GM19395 (cell line): ENCODE measurements at regions not wholly inside any gene's neighbourhood (a gene's known extent, or its start where the extent isn't known, plus 50 kb on each side); places are given as distances from the start of the nearest gene placed in this dataset.

Experiments
- ATAC-seq: cut with Tn5 transposase; IDR thresholded peaks from one replicate; pipeline ENCODE4 v1.9.1; 2021; ENCODE audit warnings: mild to moderate bottlenecking, moderate library complexity; ENCODE audit not compliant: unreplicated experiment

DNA sequence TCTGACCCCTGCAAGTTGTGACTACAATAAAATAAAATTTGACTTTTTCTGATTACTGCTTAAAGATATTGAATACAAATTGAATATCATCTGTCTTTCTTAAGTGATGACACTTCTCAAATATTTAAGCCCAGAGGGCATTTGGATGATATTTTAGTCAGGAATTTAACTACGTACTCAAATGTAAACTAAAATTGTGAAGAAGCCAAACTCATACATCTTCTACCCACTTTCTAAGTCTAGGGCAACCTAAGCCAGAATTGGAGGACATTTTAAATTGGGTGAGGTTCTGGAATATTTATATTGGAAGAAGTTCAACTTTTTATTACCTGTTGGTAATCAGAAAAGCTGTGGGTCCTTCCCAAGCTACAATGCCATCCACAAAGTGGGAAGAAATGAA is 149.1 kb upstream of the WDR11 start:
- no peak for ATAC-seq

GRCh38 chr10:120705309-120705708 is 145.9 kb upstream of the WDR11 start:
- ATAC-seq: no peak

DNA sequence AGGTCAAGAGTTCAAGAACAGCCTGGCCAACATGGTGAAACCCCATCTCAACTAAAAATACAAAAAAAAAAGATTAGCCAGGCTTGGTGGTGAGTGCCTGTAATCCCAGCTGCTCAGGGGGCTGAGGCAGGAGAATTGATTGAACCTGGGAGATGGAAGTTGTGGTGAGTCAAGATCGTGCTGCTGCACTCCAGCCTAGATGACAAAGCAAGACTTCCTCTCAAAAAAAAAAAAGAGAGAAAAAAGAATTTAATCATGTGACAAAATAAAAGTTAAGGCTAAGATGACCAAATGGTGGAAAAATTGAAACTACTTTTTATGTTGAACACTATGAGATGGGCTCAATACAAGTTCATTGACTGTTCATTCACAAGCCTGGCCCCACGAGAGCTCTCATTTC is 141.1 kb upstream of the WDR11 start:
- ATAC-seq: no peak

GRCh38 chr10:120711860-120712259 is 139.3 kb upstream of the WDR11 start:
- no peak for ATAC-seq

GRCh38 chr10:120713573-120714205 is 137.5 kb upstream of the WDR11 start:
- no peak for ATAC-seq

GRCh38 chr10:120715171-120715570 is 136.0 kb upstream of the WDR11 start:
- ATAC-seq: no peak

- ATAC-seq: peak; percentile 91
Measured at GRCh38 chr10:120719333-120719732, 131.8 kb upstream of the WDR11 start.

- no peak for ATAC-seq
Measured at GRCh38 chr10:120727001-120727400, 124.2 kb upstream of the WDR11 start.

GRCh38 chr10:120729547-120729946 is 121.6 kb upstream of the WDR11 start:
- no peak for ATAC-seq

GRCh38 chr10:120732067-120732466 is 119.1 kb upstream of the WDR11 start:
- ATAC-seq: no peak

DNA sequence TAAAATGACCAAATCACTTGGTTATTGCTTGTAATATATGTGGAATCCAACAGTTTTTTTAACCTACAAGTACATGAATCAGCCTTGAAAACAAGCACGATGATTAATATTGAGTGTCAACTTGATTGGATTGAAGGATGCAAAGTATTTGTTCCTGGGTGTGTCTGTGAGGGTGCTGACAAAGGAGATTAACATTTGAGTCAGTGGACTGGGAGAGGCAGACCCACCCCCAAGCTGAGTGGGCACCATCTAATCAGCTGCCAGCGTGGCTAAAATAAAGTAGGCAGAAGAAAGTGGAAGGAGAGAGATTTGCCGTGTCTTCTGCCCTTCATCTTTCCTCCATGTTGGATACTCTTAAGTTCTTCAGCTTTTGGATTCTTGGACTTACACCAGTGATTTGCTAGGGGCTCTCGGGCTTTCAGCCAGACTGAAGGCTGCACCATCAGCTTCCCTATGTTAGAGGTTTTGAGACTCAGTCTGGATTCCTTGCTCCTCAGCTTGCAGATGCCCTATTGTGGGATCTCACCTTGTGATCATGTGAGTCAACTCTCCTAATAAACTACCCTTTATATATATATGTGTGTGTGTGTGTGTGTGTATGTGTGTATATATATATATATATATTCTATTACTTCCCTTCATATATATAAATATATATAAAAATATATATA is 118.4 kb upstream of the WDR11 start:
- no peak for ATAC-seq

DNA sequence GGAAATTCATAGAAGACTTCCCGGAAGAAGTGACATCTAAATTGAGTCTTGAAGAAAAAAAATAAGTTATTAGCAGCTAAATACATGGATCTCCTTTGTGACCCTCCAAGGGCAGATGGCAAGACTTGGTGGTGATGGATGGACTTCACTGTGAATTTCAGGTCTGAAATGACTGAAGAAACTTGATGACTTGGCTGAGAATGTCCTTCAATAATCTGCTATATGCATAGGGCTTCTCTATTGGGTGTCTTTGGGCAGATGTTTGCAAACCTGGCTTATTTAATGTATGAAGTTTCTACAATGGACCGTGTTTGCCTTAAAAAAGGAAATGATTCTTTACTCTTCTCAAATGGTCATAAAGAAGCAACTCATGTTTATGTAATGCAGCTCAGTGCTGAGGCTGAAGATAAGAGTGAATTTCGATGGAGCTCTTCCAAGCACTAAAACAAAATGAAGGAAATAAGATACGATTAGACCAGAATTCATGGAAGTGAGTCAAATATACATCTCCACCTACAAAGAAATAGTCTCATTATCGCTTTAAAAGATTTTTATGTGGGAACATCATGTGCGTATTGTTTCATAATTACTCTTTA is 116.6 kb upstream of the WDR11 start:
- no peak for ATAC-seq

DNA sequence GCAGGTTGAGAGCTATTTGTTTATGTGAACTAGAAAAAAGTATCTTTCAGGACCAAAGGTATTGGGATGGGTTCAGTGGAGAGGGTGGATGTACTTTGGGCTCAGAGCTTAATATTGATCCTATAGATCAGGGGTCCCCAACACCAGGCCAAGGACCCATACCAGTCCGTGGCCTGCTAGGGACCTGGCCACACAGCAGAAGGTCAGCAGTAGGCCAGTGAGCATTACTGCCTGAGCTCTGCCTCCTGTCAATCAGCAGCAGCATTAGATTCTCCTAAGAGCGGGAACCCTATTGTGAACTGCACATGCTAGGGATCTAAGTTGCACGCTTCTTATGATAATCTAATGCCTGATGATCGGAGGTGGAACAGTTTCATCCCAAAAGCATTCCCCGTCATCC is 115.8 kb upstream of the WDR11 start:
- ATAC-seq: no peak

GRCh38 chr10:120735773-120736371 is 115.3 kb upstream of the WDR11 start:
- peak; percentile 70 for ATAC-seq

GRCh38 chr10:120736377-120736776 is 114.8 kb upstream of the WDR11 start:
- ATAC-seq: no peak

- ATAC-seq: no peak
Measured at GRCh38 chr10:120738658-120739057, 112.5 kb upstream of the WDR11 start.

- no peak for ATAC-seq
Measured at GRCh38 chr10:120741396-120741795, 109.8 kb upstream of the WDR11 start.

- no peak for ATAC-seq
Measured at GRCh38 chr10:120742373-120742772, 108.8 kb upstream of the WDR11 start.

DNA sequence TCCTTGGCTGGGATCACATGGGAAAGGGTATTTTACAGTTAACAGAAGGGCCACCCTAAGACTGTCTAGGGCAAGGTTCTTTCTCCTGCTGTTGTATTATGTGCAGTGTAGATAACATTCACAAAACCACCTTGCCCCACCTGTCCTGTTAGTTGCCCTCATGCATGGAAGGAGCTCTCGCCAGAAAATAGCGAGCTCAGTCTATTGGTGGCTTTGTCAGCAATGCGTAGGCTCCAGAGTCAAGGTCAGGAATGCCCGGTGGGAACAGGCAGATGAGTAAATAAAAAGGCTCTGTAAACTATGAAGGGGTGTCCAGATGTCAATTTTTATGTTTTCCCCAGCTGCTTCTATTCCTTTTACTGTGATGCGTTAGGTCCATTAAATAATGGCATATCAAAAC is 107.1 kb upstream of the WDR11 start:
- no peak for ATAC-seq

GRCh38 chr10:120746001-120746777 is 105.0 kb upstream of the WDR11 start:
- ATAC-seq: no peak

DNA sequence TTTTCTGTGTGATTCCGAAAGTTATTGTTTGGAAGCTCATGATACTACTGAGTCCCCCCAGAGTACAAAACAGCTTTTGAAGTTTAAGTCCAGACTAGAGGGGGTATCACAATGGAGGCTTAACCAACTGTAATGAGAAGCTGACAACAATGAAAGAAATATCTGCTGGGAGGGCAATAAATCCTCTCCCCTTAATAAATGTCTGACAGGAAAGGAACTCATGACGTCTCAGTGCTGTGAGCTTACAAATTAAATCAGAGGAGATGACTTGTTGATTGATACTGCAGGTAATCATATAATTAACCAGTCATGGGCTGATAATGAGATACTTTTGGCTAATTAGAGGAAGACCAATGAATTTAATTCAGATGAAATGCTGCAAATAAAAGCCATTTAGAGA is 102.6 kb upstream of the WDR11 start:
- no peak for ATAC-seq
